Psoas muscle (tissue), 7 donors: ENCODE measurements at regions not wholly inside any gene's neighbourhood (a gene's known extent, or its start where the extent isn't known, plus 50 kb on each side); places are given as distances from the start of the nearest gene placed in this dataset.

Experiments used
- ATAC-seq, 4 donors: fragments of 200-7000 bp; cut with Tn5 transposase; one replicate each; pipeline ENCODE4 v1.9.1; 2020; ENCODE audit warnings: moderate library complexity in 3 of 4, mild to moderate bottlenecking in 2 of 4
- DNase-seq, 2 donors: peaks; one replicate each; pipeline ENCODE4 v3.0.0-alpha.2; 2020
- H3K27ac ChIP-seq: fragments of 200-600 bp; one replicate; pipeline ENCODE4 v1.8.0; 2022
- H3K27me3 ChIP-seq, 3 donors: fragments of 200-600 bp in 1 of 3; one replicate each; pipeline versions ENCODE4 v1.6.1 to v1.8.0; 2013 to 2022; ENCODE audit warnings: low read length in 2 of 3, mild to moderate bottlenecking in 2 of 3, moderate library complexity in 1 of 3; ENCODE audit not compliant: insufficient read depth in 3 of 3
- H3K36me3 ChIP-seq, 2 donors: fragments of 200-600 bp in 1 of 2; one replicate each; pipeline versions ENCODE4 v1.6.1 to v1.8.0; 2013 to 2022; ENCODE audit warnings: low read depth in 1 of 2, mild to moderate bottlenecking in 1 of 2, moderate library complexity in 1 of 2; ENCODE audit not compliant: insufficient read depth in 1 of 2
- H3K4me1 ChIP-seq: fragments of 200-600 bp; one replicate; pipeline ENCODE4 v1.8.0; 2022
- H3K4me3 ChIP-seq: fragments of 200-600 bp; one replicate; pipeline ENCODE4 v1.8.0; 2022; ENCODE audit warnings: mild to moderate bottlenecking
- H3K9me3 ChIP-seq: fragments of 200-600 bp; one replicate; pipeline ENCODE4 v1.8.0; 2022
- WGBS, 3 donors: extraction: QIAGEN DNeasy Blood & Tissue Kit; methylation state at CpG; one replicate each; pipeline versions ENCODE4 v1.1.6 to v1.1.7; 2013; 5-methylcytosine and 5-hydroxymethylcytosine counted together
- intact Hi-C, 2 donors: fragments of 100-400 bp; cut with DNase I; formaldehyde crosslinking; loops; one replicate each; pipeline versions ENCODE4 v1.11.0 to v1.14.2; 2022
- TF ChIP-seq, protein P1 (sequence below): fragments of 200-600 bp; IDR thresholded peaks from one replicate; pipeline ENCODE4 v1.8.0; 2022; ENCODE audit warnings: antibody characterized with exemption
- donor health status: healthy with polysubstance abuse.
- donor health status: DM: no; HTN: no; CAD: no; lungs with moderate emphysema.
- donor health status: Bipolar disorder and iron deficiency.
- donor health status: healthy.
- donor health status: DM: yes; HTN: yes; CAD: no.
- donor health status: DM: no; HTN: no; CAD: no.
- donor health status: DM: yes; HTN: yes; CAD: no.

DNA sequence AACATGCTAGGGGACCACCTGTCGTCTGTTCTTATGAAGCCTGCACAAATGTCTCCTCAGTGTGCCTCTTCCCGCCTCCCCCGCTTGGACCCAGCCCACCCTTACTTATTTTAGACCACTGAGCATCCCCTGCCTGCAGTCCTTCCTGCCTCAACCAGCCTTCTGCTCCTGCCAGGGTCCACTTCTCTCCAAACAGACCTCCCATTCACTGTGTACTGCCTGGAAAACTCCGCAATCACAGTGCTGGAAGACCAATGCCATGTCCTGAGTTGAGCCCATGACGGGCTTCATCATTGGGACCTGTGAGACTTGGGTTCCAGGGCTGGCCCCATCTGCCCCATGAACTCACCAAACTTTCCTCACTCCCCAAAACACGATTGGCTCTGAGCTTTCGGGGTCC lies 309.4 kb downstream of the IRX1 start:
- intact Hi-C loops: no loop called here
- Histone ChIP-seq H3K9me3 (no peaks in the 10 kb centered on the region), H3K4me1 (no peaks in the 10 kb centered on the region), H3K27me3 (no peaks in the 10 kb centered on the region), H3K27ac (no peak overlapping the region), H3K4me3 (no peak overlapping the region), H3K36me3 (no peaks in the 10 kb centered on the region)
- DNase-seq: no peak
- WGBS, 3 donors: 83 to 88% (median 85%) methylated on average over 7 of the region's 7 CpGs
- TF ChIP-seq, protein P1, sequence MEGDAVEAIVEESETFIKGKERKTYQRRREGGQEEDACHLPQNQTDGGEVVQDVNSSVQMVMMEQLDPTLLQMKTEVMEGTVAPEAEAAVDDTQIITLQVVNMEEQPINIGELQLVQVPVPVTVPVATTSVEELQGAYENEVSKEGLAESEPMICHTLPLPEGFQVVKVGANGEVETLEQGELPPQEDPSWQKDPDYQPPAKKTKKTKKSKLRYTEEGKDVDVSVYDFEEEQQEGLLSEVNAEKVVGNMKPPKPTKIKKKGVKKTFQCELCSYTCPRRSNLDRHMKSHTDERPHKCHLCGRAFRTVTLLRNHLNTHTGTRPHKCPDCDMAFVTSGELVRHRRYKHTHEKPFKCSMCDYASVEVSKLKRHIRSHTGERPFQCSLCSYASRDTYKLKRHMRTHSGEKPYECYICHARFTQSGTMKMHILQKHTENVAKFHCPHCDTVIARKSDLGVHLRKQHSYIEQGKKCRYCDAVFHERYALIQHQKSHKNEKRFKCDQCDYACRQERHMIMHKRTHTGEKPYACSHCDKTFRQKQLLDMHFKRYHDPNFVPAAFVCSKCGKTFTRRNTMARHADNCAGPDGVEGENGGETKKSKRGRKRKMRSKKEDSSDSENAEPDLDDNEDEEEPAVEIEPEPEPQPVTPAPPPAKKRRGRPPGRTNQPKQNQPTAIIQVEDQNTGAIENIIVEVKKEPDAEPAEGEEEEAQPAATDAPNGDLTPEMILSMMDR: no peak
- no peak for ATAC-seq

DNA sequence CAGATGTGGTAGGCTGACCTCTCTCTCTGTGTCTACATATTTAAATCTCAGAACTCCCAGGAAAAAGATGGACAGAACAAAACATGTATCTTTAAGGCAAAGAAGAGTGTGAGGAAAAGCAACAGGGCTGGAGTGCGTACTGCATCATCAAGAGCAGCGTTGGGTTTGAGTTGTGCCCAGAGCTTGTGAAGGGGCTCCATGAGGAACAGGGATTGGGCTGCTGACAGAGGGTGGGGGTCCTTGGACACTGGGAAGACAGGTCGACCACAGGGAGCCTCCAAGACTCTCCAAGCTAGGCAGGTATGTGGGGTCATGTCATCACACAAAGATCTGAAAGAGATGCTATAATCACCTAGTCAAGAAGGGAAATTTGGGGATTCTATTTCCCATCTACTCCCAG lies 309.9 kb downstream of the IRX1 start:
- intact Hi-C loops: no loop called here
- TF ChIP-seq, protein P1: no peak
- DNase-seq (no peak), ATAC-seq (no peak)
- no peaks in the 10 kb centered on the region for H3K27me3 ChIP-seq
- H3K9me3 ChIP-seq: no peaks in the 10 kb centered on the region
- WGBS, 3 donors: 74 to 83% (median 76%) methylated on average over 3 of the region's 3 CpGs
- H3K36me3 ChIP-seq: no peaks in the 10 kb centered on the region
- no peak overlapping the region for H3K4me3 ChIP-seq
- no peaks in the 10 kb centered on the region for H3K4me1 ChIP-seq
- H3K27ac ChIP-seq: no peak overlapping the region

DNA sequence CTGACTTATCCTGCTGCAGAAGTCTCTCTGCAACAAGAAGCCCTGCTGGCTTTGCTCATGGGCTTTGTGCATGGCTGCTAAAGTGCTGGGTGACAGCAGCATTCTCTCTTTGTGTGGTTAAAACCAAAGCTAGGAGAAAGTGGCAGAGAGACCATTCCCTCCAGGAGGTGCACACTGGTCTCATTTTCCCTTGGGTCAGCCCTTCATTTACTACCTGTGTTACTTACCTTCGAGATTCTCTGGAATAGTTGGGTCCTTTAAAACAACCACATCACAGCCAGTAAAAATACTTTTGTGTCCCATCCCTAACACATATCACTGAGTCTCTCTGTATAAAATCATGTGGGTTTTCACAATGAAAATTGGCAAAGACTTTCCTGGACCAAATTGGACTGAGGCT lies 315.5 kb downstream of the IRX1 start:
- H3K27me3 ChIP-seq: no peaks in the 10 kb centered on the region
- H3K4me1 ChIP-seq: no peaks in the 10 kb centered on the region
- DNase-seq (no peak), ATAC-seq (no peak)
- no peaks in the 10 kb centered on the region for H3K9me3 ChIP-seq
- 78 to 89% (median 88%) methylated on average over 1 of the region's 1 CpG for WGBS, 3 donors
- TF ChIP-seq, protein P1: no peak
- H3K36me3 ChIP-seq: no peaks in the 10 kb centered on the region
- intact Hi-C loops: no loop called here
- no peak overlapping the region for H3K27ac ChIP-seq
- no peak overlapping the region for H3K4me3 ChIP-seq

DNA sequence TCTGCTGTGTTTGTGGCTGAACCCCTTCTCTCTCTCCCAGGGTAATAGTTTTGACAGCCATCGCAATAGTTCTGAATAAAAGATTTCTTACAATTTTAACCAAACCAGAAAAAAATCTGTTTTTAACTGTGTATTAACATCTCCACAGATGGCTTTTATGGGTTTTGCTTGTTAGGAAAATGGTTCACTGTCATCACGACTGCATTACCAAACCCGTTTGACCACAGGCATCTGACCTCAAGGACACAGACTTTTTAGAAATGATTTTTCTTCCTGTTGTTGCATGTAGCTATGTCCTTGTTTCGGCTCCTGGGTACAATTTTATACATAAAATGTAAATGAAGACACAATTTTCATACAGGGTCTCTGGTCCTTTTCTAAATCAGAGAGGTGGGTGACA lies 316.1 kb downstream of the IRX1 start:
- no peak for DNase-seq
- Histone ChIP-seq H3K4me1 (no peaks in the 10 kb centered on the region), H3K9me3 (no peaks in the 10 kb centered on the region), H3K27ac (no peak overlapping the region), H3K27me3 (no peaks in the 10 kb centered on the region), H3K4me3 (no peak overlapping the region), H3K36me3 (no peaks in the 10 kb centered on the region)
- no peak for ATAC-seq
- intact Hi-C loops: no loop called here
- WGBS, 3 donors: 60 to 73% (median 72%) methylated on average over 4 of the region's 4 CpGs
- TF ChIP-seq, protein P1: no peak

DNA sequence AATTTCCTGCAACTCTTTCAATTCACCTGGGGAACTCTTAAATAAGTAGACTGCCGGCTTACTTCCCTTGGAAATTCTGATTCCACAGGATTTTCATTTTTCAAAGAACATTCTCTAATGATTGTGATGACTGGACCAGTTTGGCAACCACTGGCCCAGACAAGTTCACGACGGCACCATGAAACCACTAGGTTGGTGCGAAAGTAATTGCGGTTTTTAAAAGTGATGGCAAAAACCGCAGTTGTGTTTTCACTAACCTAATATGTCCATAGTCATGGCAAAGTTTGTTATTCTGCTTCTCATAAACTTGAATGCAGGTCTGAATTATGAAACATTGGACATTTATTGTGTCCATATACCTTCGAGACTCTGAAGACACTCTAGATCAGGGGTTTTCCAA lies 317.2 kb downstream of the IRX1 start:
- Histone ChIP-seq H3K27ac (no peak overlapping the region), H3K36me3 (no peaks in the 10 kb centered on the region), H3K9me3 (no peaks in the 10 kb centered on the region), H3K27me3 (no peaks in the 10 kb centered on the region), H3K4me1 (no peaks in the 10 kb centered on the region), H3K4me3 (no peak overlapping the region)
- TF ChIP-seq, protein P1: no peak
- ATAC-seq: no peak
- DNase-seq: no peak
- intact Hi-C loops: no loop called here
- WGBS, 3 donors: 92 to 93% (median 92%) methylated on average over 7 of the region's 7 CpGs
